Astrocyte (in vitro differentiated cells and primary cell): ENCODE measurements at regions not wholly inside any gene's neighbourhood (a gene's known extent, or its start where the extent isn't known, plus 50 kb on each side); places are given as distances from the start of the nearest gene placed in this dataset.

Experiments
- EZH2 ChIP-seq: IDR thresholded peaks from 2 replicates; pipeline ENCODE4 v1.6.1; 2012; ENCODE audit warnings: mild to moderate bottlenecking, low read length, inconsistent platforms; ENCODE audit not compliant: insufficient read depth
- TF ChIP-seq, protein P1 (sequence below): IDR thresholded peaks from 2 replicates; pipeline ENCODE4 v1.5.1; 2011; ENCODE audit warnings: low read depth, mild to moderate bottlenecking, inconsistent platforms, low read length, moderate library complexity; ENCODE audit not compliant: insufficient read depth

DNA sequence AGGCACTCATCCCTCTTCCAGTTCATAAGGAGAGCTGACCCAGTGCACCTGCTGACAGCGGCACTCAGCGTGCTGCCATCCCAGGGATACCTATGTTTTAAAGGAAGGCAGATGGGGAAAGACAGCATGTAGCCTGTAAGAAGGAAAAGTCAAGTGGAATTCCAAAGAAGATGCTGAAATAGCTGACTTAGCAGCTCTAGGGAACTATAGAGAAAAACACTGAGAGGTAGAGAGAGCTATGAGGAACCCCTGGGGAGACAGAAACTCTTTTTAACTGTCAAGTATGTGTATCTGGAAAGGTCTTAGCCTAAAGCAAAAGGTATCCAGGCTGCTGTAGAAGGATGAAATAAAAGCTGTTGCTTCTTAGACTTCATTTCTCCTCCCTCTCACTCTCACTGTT is 113.4 kb upstream of the BCL6 start:
- TF ChIP-seq, protein P1, sequence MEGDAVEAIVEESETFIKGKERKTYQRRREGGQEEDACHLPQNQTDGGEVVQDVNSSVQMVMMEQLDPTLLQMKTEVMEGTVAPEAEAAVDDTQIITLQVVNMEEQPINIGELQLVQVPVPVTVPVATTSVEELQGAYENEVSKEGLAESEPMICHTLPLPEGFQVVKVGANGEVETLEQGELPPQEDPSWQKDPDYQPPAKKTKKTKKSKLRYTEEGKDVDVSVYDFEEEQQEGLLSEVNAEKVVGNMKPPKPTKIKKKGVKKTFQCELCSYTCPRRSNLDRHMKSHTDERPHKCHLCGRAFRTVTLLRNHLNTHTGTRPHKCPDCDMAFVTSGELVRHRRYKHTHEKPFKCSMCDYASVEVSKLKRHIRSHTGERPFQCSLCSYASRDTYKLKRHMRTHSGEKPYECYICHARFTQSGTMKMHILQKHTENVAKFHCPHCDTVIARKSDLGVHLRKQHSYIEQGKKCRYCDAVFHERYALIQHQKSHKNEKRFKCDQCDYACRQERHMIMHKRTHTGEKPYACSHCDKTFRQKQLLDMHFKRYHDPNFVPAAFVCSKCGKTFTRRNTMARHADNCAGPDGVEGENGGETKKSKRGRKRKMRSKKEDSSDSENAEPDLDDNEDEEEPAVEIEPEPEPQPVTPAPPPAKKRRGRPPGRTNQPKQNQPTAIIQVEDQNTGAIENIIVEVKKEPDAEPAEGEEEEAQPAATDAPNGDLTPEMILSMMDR, result no peak
- TF ChIP-seq EZH2, result no peak
